Stomach (tissue), 8 donors: ENCODE measurements at regions not wholly inside any gene's neighbourhood (a gene's known extent, or its start where the extent isn't known, plus 50 kb on each side); places are given as distances from the start of the nearest gene placed in this dataset.
"Not testable (repeated sequence)": the region's sequence is repeated elsewhere in the genome, so short reads cannot be mapped to it uniquely, and the experiment has no call there.

ENCODE experiments used
- DNase-seq, 2 donors: peaks; one replicate each; pipeline versions ENCODE4 v3.0.0 to v3.0.0-alpha.2; 2013 to 2019
- H3K27ac ChIP-seq, 5 donors: fragments of 200-600 bp in 4 of 5; sonication (generic) in 4 of 5; one replicate each; pipeline ENCODE4 v1.5.1; 2013 to 2019; ENCODE audit warnings: mild to moderate bottlenecking in 1 of 5, moderate library complexity in 1 of 5
- H3K27me3 ChIP-seq, 3 donors: fragments of 200-600 bp; sonication (generic); one replicate each; pipeline ENCODE4 v1.5.1; 2017 to 2019; ENCODE audit warnings: mixed run types in 1 of 3
- H3K36me3 ChIP-seq, 4 donors: fragments of 200-600 bp; sonication (generic); 1 replicate in 3 of 4; 2 replicates in 1 of 4; pipeline ENCODE4 v1.5.1; 2016 to 2019
- H3K4me1 ChIP-seq, 4 donors: fragments of 200-600 bp; sonication (generic); one replicate each; pipeline ENCODE4 v1.5.1; 2016 to 2019
- H3K4me3 ChIP-seq, 4 donors: fragments of 200-600 bp; sonication (generic) in 3 of 4; one replicate each; pipeline ENCODE4 v1.5.1; 2016 to 2019; ENCODE audit warnings: mild to moderate bottlenecking in 1 of 4
- H3K9me3 ChIP-seq, 4 donors: fragments of 200-600 bp; sonication (generic); one replicate each; pipeline ENCODE4 v1.5.1; 2016 to 2019
- CTCF ChIP-seq, 7 experiments: fragments of 450-650 bp in 4 of 7; fragments of 200-600 bp in 3 of 7; sonication (generic) in 3 of 7; IDR thresholded peaks; one replicate each; pipeline ENCODE4 v1.5.1; 2016 to 2019; ENCODE audit warnings: antibody characterized with exemption in 7 of 7, control low read depth in 2 of 7, mild to moderate bottlenecking in 1 of 7
- EP300 ChIP-seq: sonication (generic); formaldehyde crosslinking; IDR thresholded peaks from one replicate; pipeline ENCODE4 v1.6.1; 2017; ENCODE audit warnings: antibody characterized with exemption
- POLR2A ChIP-seq, 4 donors: fragments of 450-650 bp; IDR thresholded peaks; one replicate each; pipeline ENCODE4 v1.6.1; 2016; ENCODE audit warnings: antibody characterized with exemption in 4 of 4, control low read depth in 2 of 4, mild to moderate bottlenecking in 1 of 4, moderate library complexity in 1 of 4
- POLR2AphosphoS5 ChIP-seq, 3 donors: sonication (generic); formaldehyde crosslinking; IDR thresholded peaks; one replicate each; pipeline ENCODE4 v1.6.1; 2016; ENCODE audit warnings: antibody characterized with exemption in 3 of 3
- WGBS, 5 donors: extraction: QIAGEN DNeasy Blood & Tissue Kit in 3 of 5; methylation state at CpG; one replicate each; pipeline versions ENCODE4 v1.1.5 to v1.1.7; 2013 to 2018; 5-methylcytosine and 5-hydroxymethylcytosine counted together
- intact Hi-C: fragments of 100-400 bp; cut with DNase I; formaldehyde crosslinking; loops from one replicate; pipeline ENCODE4 v1.15.1; 2023; ENCODE audit warnings: low total_unique reads
- donor health status: healthy with polysubstance abuse.
- donor health status: Bipolar disorder and iron deficiency.
- donor health status: healthy.

GRCh38 chr9:26789959-26790358 is 102.6 kb downstream of the CAAP1 start:
- no peaks in the 10 kb centered on the region for H3K27me3 ChIP-seq
- H3K4me1 ChIP-seq: no peaks in the 10 kb centered on the region
- whole genome bisulfite sequencing, 5 donors: 33 to 69% (median 52%) methylated on average over 2 to 3 of the region's 3 CpGs
- no peak overlapping the region for H3K27ac ChIP-seq
- peaks cover 0 to 5% (median 0%) of the 10 kb centered on the region in 4 donors for H3K9me3 ChIP-seq
- H3K36me3 ChIP-seq: no peaks in the 10 kb centered on the region
- TF ChIP-seq POLR2A (IDR thresholded peaks at IDR 0.05) (no peak), POLR2AphosphoS5 (IDR thresholded peaks at IDR 0.05) (no peak), EP300 (no peak), CTCF (IDR thresholded peaks at IDR 0.05) (no peak)
- intact Hi-C loops: no loop called here
- no peak overlapping the region for H3K4me3 ChIP-seq
- no peak for DNase-seq

GRCh38 chr9:26786564-26786963 is 106.0 kb downstream of the CAAP1 start:
- intact Hi-C loops: no loop called here
- Histone ChIP-seq H3K27me3 (no peaks in the 10 kb centered on the region), H3K4me3 (no peak overlapping the region), H3K4me1 (no peaks in the 10 kb centered on the region), H3K9me3 (no peaks in the 10 kb centered on the region), H3K27ac (no peak overlapping the region), H3K36me3 (no peaks in the 10 kb centered on the region)
- no peak for DNase-seq
- TF ChIP-seq EP300: no peak
- TF ChIP-seq CTCF (IDR thresholded peaks at IDR 0.05): no peak
- TF ChIP-seq POLR2AphosphoS5 (IDR thresholded peaks at IDR 0.05): no peak
- no peak for TF ChIP-seq POLR2A (IDR thresholded peaks at IDR 0.05)
- WGBS, 5 donors: 44 to 66% (median 53%) methylated on average over 2 of the region's 2 CpGs

GRCh38 chr9:26782899-26783298 is 109.7 kb downstream of the CAAP1 start:
- TF ChIP-seq POLR2A (IDR thresholded peaks at IDR 0.05) (no peak), POLR2AphosphoS5 (IDR thresholded peaks at IDR 0.05) (no peak), CTCF (IDR thresholded peaks at IDR 0.05) (no peak)
- intact Hi-C loops: no loop called here

GRCh38 chr9:26781906-26782305 is 110.7 kb downstream of the CAAP1 start:
- Histone ChIP-seq H3K27me3 (no peaks in the 10 kb centered on the region), H3K36me3 (no peaks in the 10 kb centered on the region), H3K4me3 (no peak overlapping the region), H3K4me1 (no peaks in the 10 kb centered on the region), H3K27ac (no peak overlapping the region), H3K9me3 (no peaks in the 10 kb centered on the region)
- 0% methylated on average over 1 of the region's 1 CpG for WGBS, 5 donors
- intact Hi-C loops: no loop called here
- TF ChIP-seq POLR2AphosphoS5 (IDR thresholded peaks at IDR 0.05): no peak
- no peak for TF ChIP-seq CTCF (IDR thresholded peaks at IDR 0.05)
- TF ChIP-seq POLR2A (IDR thresholded peaks at IDR 0.05): no peak
- TF ChIP-seq EP300: no peak
- peak in 1 of 2 donors; percentile 18 for DNase-seq

More at GRCh38 chr9:26782899-26783298, 109.7 kb downstream of the CAAP1 start:
- WGBS, 5 donors: 26 to 55% (median 50%) methylated on average over 1 of the region's 1 CpG
- Histone ChIP-seq H3K36me3 (no peaks in the 10 kb centered on the region), H3K4me3 (no peak overlapping the region), H3K27me3 (no peaks in the 10 kb centered on the region), H3K4me1 (no peaks in the 10 kb centered on the region), H3K27ac (no peak overlapping the region), H3K9me3 (no peaks in the 10 kb centered on the region)
- DNase-seq: no peak

- H3K27ac ChIP-seq, intact Hi-C loops, H3K27me3 ChIP-seq, DNase-seq, H3K4me3 ChIP-seq, H3K36me3 ChIP-seq, H3K4me1 ChIP-seq, H3K9me3 ChIP-seq: not testable (repeated sequence)
- WGBS, 5 donors: 73 to 97% (median 79%) methylated on average over 3 of the region's 3 CpGs
Measured at GRCh38 chr9:26780307-26780706, 112.3 kb downstream of the CAAP1 start.
